ENCODE measurements at regions not wholly inside any gene's neighbourhood (a gene's known extent, or its start where the extent isn't known, plus 50 kb on each side); places are given as distances from the start of the nearest gene placed in this dataset.

GRCh38 chr11:22491555-22492225 is 133.9 kb downstream of the FANCF start:
- H3K36me3 ChIP-seq (ENCODE audit: control insufficient read depth, insufficient read depth, low read length): no peaks in the 10 kb centered on the region
- no TSS peak for BruUV-seq (replicated peaks)
- H3K27ac ChIP-seq (ENCODE audit: extremely low read depth, low read depth, low read length): no peak overlapping the region
- intact Hi-C loops (cut with micrococcal nuclease) (no loop called here), in situ Hi-C loops (cut with MboI) (no loop called here)
- H3K27me3 ChIP-seq (ENCODE audit: control insufficient read depth in 2 of 2, insufficient read depth in 2 of 2, low read length in 2 of 2): no peaks in the 10 kb centered on the region
- ChIA-PET CTCF (ENCODE audit: low intra/inter-chr PET ratio) (no interaction called here), POLR2A (no interaction called here)
- DNase-seq (ENCODE audit: extremely low read depth in 1 of 4, low spot score in 3 of 4) (no peak), FAIRE-seq (no peak), ATAC-seq (no peak)
- WGBS (ENCODE audit: insufficient coverage, low coverage, missing lambda C conversion rate): 3% methylated on average over 16 of the region's 16 CpGs
- H3K4me1 ChIP-seq (replicated peaks in 1 of 2; ENCODE audit: control insufficient read depth in 2 of 2, insufficient read depth in 2 of 2, low read length in 2 of 2): no peaks in the 10 kb centered on the region
- no peaks in the 10 kb centered on the region for H3K79me2 ChIP-seq (ENCODE audit: control insufficient read depth, insufficient read depth, low read length)
- H4K20me1 ChIP-seq (replicated peaks; ENCODE audit: control insufficient read depth, insufficient read depth, low read length): no peaks in the 10 kb centered on the region
- no peak overlapping the region for H3K4me3 ChIP-seq
- no peak overlapping the region for H3K9ac ChIP-seq (ENCODE audit: insufficient read depth in 1 of 2, low read depth in 2 of 2, low read length in 2 of 2)
- no peaks in the 10 kb centered on the region for H3K9me1 ChIP-seq (ENCODE audit: control insufficient read depth, insufficient read depth, low read length)
- no peak overlapping the region for H3K4me2 ChIP-seq (ENCODE audit: insufficient read depth, low read length)
- no peaks in the 10 kb centered on the region for H3K9me3 ChIP-seq (replicated peaks; ENCODE audit: control insufficient read depth, insufficient read depth, low read depth, low read length)
- H2AFZ ChIP-seq (ENCODE audit: low read depth, low read length): no peak overlapping the region
- TF ChIP-seq CCNT2 (IDR thresholded peaks at IDR 0.05; ENCODE audit: borderline replicate concordance, extremely low read depth, insufficient read length, low read depth, low read length) (no peak), TBP (optimal IDR thresholded peaks at IDR 0.05; ENCODE audit: low read depth, low read length) (no peak), ZNF324 (CRISPR knock-in tag; IDR thresholded peaks at IDR 0.05) (no peak), KLF16 (IDR thresholded peaks at IDR 0.05) (no peak), MBD2 (IDR thresholded peaks at IDR 0.05; ENCODE audit: borderline replicate concordance, low read depth) (no peak), BRCA1 (IDR thresholded peaks at IDR 0.05) (no peak), BRCA1 (CRISPR knock-in tag; IDR thresholded peaks at IDR 0.05) (no peak), FOXK2 (conservative IDR thresholded peaks at IDR 0.05 in 1 of 2, IDR thresholded peaks at IDR 0.05 in 1 of 2; ENCODE audit: low read depth in 2 of 2) (no peak), GTF3C2 (IDR thresholded peaks at IDR 0.05; ENCODE audit: borderline replicate concordance, extremely low read depth, insufficient read length) (no peak), MYC (IDR thresholded peaks at IDR 0.05; ENCODE audit: low read depth, low read length) (no peak), MYC (CRISPR knock-in tag; IDR thresholded peaks at IDR 0.05; ENCODE audit: borderline replicate concordance, low read depth) (no peak), SAFB2 (IDR thresholded peaks at IDR 0.05; ENCODE audit: borderline replicate concordance, low read depth, low read length, severe bottlenecking) (no peak), ZNF766 (CRISPR knock-in tag; conservative IDR thresholded peaks at IDR 0.05) (no peak), NKRF (IDR thresholded peaks at IDR 0.05; ENCODE audit: borderline replicate concordance) (no peak)
- TF ChIP-seq, protein P1, sequence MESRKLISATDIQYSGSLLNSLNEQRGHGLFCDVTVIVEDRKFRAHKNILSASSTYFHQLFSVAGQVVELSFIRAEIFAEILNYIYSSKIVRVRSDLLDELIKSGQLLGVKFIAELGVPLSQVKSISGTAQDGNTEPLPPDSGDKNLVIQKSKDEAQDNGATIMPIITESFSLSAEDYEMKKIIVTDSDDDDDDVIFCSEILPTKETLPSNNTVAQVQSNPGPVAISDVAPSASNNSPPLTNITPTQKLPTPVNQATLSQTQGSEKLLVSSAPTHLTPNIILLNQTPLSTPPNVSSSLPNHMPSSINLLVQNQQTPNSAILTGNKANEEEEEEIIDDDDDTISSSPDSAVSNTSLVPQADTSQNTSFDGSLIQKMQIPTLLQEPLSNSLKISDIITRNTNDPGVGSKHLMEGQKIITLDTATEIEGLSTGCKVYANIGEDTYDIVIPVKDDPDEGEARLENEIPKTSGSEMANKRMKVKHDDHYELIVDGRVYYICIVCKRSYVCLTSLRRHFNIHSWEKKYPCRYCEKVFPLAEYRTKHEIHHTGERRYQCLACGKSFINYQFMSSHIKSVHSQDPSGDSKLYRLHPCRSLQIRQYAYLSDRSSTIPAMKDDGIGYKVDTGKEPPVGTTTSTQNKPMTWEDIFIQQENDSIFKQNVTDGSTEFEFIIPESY (CRISPR knock-in tag; IDR thresholded peaks at IDR 0.05): no peak
- TF ChIP-seq, protein P2, sequence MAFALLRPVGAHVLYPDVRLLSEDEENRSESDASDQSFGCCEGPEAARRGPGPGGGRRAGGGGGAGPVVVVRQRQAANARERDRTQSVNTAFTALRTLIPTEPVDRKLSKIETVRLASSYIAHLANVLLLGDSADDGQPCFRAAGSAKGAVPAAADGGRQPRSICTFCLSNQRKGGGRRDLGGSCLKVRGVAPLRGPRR (CRISPR knock-in tag; IDR thresholded peaks at IDR 0.05): no peak
